Activated CD8-positive, alpha-beta memory T cell treated with anti-CD3 and anti-CD28 coated beads for 36 hours (primary cell): ENCODE measurements at regions not wholly inside any gene's neighbourhood (a gene's known extent, or its start where the extent isn't known, plus 50 kb on each side); places are given as distances from the start of the nearest gene placed in this dataset.

ENCODE experiments used
- CTCF ChIA-PET: fragments of 350-600 bp; sonication (Branson Sonifier 250); formaldehyde crosslinking; loops from one replicate; lab custom pipeline; 2021; ENCODE audit warnings: antibody characterized with exemption; lab: Charles Lee
- POLR2A ChIA-PET: fragments of 350-600 bp; sonication (Branson Sonifier 250); formaldehyde crosslinking; loops from one replicate; lab custom pipeline; 2021; ENCODE audit warnings: antibody characterized with exemption; lab: Charles Lee

DNA sequence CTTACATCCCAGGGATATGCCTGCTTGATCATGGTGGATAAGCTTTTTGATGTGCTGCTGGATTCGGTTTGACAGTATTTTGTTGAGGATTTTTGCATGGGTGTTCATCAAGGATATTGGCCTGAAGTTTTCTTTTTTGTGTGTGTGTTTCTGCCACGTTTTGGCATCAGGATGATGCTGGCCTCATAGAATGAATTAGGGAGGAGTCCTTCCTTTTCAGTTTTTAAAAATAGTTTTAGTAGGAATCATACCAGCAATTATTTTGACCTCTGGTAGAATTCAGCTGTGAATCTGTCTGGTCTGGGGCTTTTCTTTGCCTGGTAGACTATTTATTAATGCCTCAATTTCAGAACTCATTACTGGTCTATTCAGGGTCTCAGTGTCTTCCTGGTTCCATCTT is 362.4 kb downstream of the JRKL start:
- POLR2A ChIA-PET: no interaction called here
- CTCF ChIA-PET: no interaction called here

GRCh38 chr11:96753997-96754396 is 364.2 kb downstream of the JRKL start:
- POLR2A ChIA-PET: no interaction called here
- CTCF ChIA-PET: no interaction called here

GRCh38 chr11:96755209-96755608 is 365.4 kb downstream of the JRKL start:
- ChIA-PET CTCF (no interaction called here), POLR2A (no interaction called here)

- CTCF ChIA-PET: no interaction called here
- POLR2A ChIA-PET: no interaction called here
Measured at GRCh38 chr11:96755752-96756151, 365.9 kb downstream of the JRKL start.

DNA sequence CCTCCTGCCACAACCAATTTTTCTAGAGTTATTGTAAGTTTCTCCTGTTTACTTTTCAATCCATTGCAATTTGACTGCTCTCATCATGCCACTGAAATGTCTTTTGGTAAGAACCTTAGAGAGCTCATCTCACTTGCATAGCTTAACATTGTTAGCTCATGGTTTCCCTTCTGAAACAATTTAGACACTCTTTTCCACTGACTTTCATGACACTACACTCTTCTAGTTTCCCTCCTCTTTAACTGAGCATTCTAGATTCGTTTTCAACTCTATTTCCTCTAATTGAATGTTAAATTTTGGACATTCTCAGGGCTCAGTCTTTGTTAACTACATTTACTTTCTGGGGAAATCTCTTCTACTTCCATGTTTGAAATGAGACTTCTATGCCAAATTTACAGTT is 369.1 kb downstream of the JRKL start:
- POLR2A ChIA-PET: no interaction called here

GRCh38 chr11:96760306-96760705 is 370.5 kb downstream of the JRKL start:
- ChIA-PET CTCF (no interaction called here), POLR2A (no interaction called here)

More for the DNA sequence above, 369.1 kb downstream of the JRKL start:
- CTCF ChIA-PET: no interaction called here

GRCh38 chr11:96760815-96761214 is 371.0 kb downstream of the JRKL start:
- POLR2A ChIA-PET: no interaction called here
- CTCF ChIA-PET: no interaction called here

- ChIA-PET POLR2A (no interaction called here), CTCF (no interaction called here)
Measured at GRCh38 chr11:96761451-96761850, 371.6 kb downstream of the JRKL start.

GRCh38 chr11:96763244-96763643 is 373.4 kb downstream of the JRKL start:
- ChIA-PET CTCF (no interaction called here), POLR2A (no interaction called here)

GRCh38 chr11:96778272-96778671 is 388.5 kb downstream of the JRKL start:
- CTCF ChIA-PET: no interaction called here
- POLR2A ChIA-PET: no interaction called here

DNA sequence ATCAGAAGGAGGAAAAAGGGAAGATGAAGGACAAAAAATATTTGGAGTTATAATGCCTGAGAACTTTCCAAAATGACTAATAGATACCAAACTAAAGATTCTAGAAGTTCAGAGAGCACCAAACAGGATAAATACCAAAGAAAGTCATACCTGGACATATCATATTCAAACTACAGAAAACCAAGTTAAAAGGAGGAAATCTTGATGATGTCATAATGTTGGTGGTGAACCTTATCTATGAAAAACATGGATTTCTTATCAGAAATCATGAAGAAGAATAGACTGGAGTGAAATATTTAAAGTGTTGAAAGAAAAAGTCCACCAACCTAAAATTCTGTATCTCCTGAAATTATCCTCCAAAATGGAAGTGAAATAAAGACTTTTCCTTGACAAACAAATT is 389.2 kb downstream of the JRKL start:
- ChIA-PET POLR2A (no interaction called here), CTCF (no interaction called here)

- ChIA-PET POLR2A (no interaction called here), CTCF (no interaction called here)
Measured at GRCh38 chr11:96781082-96781481, 391.3 kb downstream of the JRKL start.

DNA sequence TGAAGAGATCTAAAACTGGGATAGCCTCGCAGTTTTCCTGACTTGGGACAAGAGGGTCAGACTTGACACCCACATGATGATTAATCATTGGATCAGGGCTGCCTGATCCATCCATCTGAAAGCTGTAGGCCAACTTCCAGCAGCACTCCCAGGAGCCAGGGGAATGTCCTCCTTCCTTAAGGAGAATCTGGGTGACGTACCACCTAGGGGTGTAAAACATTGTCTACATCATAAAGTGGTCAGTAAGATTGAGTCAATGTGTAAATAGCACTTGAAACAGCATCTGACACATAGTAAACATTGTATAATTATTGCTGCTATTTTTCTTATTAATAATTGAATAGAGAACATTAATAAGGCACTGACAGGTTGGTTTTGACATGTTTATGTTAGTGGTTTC is 392.8 kb downstream of the JRKL start:
- CTCF ChIA-PET: no interaction called here
- POLR2A ChIA-PET: no interaction called here

- CTCF ChIA-PET: no interaction called here
- POLR2A ChIA-PET: no interaction called here
Measured at GRCh38 chr11:96783311-96783710, 393.5 kb downstream of the JRKL start.

GRCh38 chr11:96785073-96785472 is 395.3 kb downstream of the JRKL start:
- ChIA-PET POLR2A (no interaction called here), CTCF (no interaction called here)

- ChIA-PET CTCF (no interaction called here), POLR2A (no interaction called here)
Measured at GRCh38 chr11:96794152-96794551, 404.3 kb downstream of the JRKL start.

GRCh38 chr11:96798445-96798844 is 408.6 kb downstream of the JRKL start:
- POLR2A ChIA-PET: no interaction called here
- CTCF ChIA-PET: no interaction called here

- CTCF ChIA-PET: no interaction called here
Measured at GRCh38 chr11:96815236-96815635, 425.4 kb downstream of the JRKL start.

DNA sequence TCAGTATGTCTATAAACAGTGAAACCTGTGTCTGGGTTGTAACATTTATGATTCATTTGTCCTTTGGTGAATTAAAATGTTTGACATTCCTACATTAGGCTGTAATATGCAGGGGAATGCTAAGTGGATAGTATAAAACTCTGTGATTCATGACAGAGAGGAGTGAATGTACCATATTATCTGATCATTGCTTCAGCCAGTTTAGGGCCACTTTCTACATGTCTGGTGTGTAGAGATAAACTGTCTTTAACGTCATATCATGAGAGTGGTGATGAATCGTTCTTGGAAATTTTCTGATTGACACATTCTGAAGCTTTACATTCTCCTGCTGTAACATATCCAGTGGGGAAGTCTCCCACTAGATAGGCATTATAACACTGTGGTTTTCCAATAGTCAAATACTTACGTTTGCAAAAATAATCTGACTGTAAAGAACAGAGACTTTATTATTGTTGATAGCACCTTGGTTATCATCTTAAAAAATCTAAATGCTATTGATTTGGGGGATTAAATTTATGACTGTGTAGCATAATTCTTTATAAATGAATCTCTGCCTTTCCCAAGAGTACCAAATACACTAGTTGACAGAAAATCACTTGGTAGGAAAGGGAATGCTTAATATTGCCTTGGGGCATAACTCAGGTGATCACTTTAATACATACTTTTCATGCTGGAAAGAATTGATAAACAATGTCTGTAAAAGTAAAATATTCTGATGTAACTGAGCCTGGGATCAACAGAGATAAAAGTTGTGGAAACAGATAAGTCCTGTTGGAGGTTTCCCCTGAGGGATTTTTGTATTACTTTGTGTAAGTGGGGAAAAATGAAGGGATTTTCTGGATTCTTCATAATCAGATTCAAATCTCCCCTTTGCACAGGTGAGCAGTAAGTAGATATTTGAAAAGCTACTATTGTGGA is 427.9 kb downstream of the JRKL start:
- ChIA-PET CTCF (no interaction called here), POLR2A (no interaction called here)

More at GRCh38 chr11:96815236-96815635, 425.4 kb downstream of the JRKL start:
- POLR2A ChIA-PET: no interaction called here

GRCh38 chr11:96827164-96827563 is 437.4 kb downstream of the JRKL start:
- CTCF ChIA-PET: no interaction called here
- POLR2A ChIA-PET: no interaction called here

DNA sequence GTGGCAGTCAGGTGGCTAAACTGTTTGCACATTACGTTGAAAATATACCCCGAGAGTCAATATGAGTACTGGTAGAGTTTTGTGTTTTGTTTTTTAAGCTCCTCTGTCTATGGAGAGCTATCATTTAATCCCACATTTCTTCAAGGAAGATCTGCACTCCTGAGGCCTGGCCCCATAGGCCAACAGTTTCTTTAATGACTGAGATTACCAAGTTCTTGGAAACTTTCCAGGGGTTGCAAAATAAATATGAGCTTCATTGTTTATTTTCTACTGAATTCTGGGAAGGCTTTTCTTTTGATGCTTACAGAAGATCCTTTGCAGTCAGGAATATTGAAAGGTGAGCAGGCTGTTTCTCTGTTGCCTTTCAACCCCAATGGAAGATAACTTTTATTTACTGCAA is 452.0 kb downstream of the JRKL start:
- ChIA-PET CTCF (no interaction called here), POLR2A (no interaction called here)

GRCh38 chr11:96842731-96843130 is 452.9 kb downstream of the JRKL start:
- CTCF ChIA-PET: no interaction called here

More at GRCh38 chr11:96842731-96843130, 452.9 kb downstream of the JRKL start:
- POLR2A ChIA-PET: no interaction called here
